ENCODE measurements at regions not wholly inside any gene's neighbourhood (a gene's known extent, or its start where the extent isn't known, plus 50 kb on each side); places are given as distances from the start of the nearest gene placed in this dataset.
"Not testable (repeated sequence)": the region's sequence is repeated elsewhere in the genome, so short reads cannot be mapped to it uniquely, and the experiment has no call there.

DNA sequence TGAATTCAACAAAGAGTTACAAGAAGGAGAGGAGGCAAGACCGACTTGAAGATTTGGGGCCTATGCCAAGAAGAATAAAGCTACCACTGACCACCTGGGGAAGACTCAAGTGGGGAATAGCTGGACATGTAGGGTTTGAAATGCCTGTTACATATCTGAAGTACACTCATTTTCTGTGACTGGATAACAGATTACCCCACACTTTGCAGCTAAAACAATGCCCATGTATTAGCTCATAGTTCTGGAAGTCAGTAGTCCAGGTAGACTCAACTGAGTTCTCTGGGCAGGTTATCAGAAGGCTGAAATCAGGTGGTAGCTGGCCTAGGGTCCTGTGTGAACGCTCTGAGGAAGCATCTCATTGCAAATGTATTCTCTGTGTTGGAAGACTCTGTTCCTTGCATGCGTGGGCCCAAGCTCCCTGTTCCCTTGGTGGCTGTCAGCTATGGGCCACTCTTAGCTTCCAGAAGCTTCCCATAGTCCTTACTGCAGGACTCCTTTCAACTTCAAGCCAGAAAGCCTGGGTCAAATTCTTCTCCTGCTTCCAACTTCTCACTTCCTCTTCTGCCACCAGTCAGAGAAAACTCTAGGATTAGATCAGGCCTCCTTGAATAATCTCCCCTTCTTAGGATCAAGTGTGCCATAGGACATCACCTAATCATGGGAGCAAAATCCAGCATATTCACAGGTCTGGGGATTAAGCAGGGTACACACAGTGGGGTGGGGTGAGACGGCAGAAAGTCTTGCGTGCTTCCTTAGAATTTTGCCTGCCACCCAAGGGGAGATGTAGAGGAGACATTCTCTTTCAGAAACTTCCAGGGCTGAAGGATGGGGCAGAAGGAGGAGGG is 187.8 kb downstream of the SHQ1 start:
- DNase-seq (ENCODE audit: low spot score), result no peak

DNA sequence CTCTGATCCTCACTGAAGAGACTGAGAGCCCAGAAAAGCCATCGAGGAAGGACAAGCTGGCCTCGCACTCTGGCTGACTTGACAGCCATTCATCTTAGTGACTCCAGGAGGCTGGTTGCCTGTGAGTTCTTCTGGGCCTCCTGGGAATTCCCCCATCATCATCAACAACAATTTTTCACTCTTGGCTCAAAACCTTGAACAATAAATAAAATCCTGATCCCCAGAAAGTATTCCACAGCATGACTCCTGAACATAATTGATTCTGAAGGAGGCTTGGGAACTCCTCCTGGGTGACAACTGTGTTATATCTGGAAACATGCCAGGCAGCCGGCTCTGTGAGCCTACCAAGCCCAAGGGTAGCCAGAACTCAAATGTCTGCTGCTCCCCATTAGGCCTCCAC is 188.6 kb downstream of the SHQ1 start:
- DNase-seq (ENCODE audit: low spot score), result no peak

DNA sequence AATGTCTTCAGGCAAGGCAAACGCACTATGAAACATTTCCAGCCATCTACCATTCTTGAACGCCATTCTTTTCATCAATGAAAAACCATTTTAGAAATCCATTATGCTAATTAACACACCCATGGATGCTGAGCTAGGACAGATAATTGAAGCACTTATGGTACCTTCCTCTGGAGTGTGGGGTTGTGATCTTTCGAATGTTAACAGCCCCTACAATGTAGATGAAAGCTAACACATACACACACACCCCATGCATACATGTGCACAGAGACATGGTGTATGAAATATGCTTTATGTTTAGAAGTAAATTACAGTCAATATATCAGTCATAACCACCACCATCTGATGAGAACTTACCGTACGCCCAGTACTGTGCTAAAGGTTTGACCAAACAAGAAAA is 189.1 kb downstream of the SHQ1 start:
- no peak for DNase-seq (ENCODE audit: low spot score)

DNA sequence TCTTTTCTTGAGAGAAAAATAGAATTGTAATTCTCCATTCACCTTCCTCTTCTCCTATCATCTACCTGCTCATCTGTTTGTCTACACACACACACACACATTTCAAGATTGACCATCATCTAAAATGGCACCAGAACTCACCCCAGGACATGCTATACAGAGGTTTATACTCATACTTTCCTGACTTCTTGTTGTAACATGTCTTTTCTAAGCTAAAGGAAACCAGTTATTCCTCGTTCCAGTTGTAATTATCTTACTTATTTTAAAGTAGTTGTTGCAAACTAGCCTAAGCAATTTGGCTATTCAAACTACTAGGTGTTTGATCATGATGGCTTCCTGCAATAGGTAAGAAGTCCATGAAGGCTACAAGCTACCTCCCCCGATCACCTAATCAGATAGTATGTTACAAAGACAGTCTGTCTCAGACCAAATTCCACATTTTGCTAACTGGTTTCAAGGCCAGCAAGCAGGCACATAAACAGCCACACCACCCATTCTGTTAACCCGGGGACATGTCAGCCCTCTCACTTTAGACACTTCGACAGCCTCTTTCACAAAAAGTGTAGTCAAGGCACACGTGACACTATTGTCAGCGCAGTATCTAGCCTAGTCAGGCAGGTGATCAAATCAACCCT is 189.7 kb downstream of the SHQ1 start:
- DNase-seq (ENCODE audit: low spot score), result no peak

DNA sequence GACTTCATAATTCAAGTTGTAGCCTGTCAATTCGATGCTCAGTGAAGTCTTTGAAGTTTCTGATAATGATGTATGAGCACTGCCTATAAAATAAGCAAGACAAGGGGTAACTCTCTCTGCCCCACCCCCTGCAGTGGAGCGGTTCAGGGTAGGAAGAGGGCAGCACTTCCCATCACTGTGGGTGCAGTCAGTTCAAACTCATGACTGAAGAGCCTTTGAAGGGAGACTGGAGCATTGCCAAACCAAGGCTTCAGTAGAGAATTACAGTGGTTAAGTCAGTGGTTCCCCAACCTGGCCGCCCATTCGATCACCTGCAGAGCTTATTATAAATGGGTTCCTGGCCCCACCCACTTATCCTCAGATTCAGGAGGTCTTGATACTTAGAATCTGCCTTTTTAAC is 190.6 kb downstream of the SHQ1 start:
- no peak for DNase-seq (ENCODE audit: low spot score)

DNA sequence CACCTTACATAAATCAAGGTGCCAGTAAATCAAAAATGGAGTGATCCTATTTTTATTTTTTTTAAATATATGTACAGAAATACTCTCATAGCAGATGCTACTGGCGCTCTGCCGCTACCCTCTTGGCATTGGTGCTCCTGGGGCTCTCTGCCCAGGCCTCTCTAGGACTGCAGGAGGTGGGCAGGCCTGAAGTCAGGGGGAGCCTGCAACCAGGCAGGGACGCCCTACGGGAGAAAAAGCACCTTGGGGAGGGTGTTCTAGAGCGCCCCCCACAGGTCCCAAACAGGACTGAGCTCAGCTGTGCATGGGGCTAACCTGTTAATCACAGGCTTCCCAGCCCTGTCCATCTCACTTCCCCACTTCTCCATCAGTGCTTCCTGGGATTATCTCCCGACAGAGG is 192.5 kb downstream of the SHQ1 start:
- no peak for DNase-seq (ENCODE audit: low spot score)

DNA sequence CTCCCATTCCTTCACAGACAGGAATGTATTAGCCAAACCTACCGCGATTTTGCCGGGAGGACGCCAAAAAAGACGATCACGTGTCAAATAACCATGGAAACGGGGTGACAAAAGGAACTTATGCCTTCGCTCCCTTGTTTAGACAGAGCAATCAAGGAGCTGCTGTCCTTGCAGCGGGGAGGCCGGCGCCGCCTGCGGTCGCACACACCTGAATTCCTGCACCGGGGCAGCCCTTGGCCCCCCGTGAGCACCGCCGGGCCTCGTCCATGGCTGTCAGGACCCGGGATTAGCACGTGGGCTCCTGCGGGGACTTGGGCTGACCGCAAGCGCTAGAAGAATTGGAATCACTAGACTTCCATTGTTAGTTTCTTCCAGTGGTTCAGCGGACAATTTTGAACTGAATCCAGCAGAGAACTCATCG is 193.1 kb downstream of the SHQ1 start:
- no peak for DNase-seq (ENCODE audit: low spot score)

DNA sequence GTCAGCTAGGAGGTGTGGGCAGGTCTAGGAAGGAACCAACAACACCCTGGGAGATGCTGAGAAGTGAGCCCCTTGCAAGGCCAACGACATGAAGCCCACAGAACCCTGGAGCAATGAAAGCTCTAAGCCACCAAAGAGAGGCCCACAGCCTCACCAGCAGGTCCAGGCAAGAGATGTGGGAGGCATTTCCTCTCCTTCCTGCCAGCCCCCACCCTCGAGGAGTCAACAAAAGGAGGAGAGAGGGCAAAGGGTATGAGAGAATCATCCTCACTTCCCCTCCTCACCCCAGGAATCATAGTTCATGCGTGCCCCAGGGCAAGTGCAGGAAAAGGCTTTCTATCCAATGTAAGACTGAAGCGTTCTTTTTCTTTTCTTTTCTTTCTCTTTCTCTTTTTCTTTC is 195.8 kb downstream of the SHQ1 start:
- DNase-seq (ENCODE audit: low spot score), result no peak

DNA sequence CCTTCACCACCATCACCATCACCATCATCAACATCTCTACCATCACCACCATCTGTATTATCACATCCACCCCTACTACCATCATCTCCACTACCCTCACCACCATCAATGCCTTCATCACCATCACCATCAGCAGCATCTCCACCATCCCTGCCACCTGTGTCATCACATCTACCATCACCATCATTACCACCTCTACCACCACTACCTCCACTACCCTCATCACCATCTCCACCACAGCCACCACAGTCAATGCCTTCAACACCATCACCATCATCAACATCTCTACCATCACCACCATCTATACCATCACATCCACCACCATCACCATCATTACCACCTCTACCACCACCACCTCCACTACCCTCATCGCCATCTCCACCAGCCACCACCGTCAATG is 196.7 kb downstream of the SHQ1 start:
- DNase-seq (ENCODE audit: low spot score), result no peak

DNA sequence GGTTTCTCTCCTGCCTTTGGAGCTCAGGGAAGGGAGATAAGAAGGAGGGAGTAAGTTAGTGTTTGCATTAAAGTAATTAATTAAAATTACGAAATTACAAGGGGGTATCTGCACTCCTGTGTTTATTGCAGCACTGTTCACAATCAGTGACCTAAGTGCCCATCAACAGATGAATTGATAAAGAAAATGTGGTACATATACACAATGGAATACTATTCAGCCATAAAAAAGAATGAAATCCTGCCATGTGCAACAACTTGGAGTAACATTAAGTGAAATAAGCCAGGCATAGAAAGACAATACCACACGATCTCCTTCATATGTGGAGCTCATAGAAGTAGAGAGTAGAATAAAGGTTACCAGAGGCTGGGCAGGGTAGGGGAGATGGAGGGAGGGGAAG is 202.0 kb downstream of the SHQ1 start:
- DNase-seq (ENCODE audit: low spot score), result no peak

DNA sequence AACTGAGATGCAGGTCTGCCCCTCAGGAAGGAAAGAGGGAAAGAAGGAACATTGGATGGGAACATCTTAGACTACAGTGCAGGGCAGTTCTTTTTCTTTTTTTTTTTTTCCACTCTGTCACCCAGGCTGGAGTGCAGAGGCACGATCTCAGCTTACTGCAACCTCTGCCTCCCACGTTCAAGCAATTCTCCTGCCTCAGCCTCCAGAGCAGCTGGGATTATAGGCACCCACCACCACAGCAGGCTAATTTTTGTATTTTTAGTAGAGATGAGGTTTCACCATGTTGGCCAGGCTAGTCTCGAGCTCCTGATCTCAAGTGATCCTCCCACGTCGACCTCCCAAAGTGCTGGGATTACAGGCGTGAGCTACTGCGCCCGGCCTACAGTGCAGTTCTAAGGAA is 204.6 kb downstream of the SHQ1 start:
- not testable (repeated sequence) for DNase-seq (ENCODE audit: low spot score)

DNA sequence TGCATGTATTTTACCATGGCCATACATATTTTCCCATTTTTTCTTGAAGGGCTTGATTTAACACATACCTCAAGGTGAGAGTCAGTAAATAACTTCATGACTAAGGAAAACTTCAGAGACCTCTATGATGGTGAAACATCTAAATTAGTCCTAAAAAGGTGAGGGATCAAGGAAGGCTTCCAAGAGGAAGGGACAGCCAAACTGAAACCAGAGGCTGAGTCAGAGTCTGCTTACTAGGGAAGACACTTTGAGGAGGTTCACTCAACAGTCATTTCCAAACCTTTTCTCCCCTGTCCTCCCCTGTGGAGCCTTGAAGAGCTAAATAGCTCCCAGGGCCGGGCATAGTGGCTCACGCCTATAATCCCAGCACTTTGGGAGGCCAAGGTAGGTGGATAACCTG is 206.6 kb downstream of the SHQ1 start:
- DNase-seq (ENCODE audit: low spot score), result no peak

DNA sequence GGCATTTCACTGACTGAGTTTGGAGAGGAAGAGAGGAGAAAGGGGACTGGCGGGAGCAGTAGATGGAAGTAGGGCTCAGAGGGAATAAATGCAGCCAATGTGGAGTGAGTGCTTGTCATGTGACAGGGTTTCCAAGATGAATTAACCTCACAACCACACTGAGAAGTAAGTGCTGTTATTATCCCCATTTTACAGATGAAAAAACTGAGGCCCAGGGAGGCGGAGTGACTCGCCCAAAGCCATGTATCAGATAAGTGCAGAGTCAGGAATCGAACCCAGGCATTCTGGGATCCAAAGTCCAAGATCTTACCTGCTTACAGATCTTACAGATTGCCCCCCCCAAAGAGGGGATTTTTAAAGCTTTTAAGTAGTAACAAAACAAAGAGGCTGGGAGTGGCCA is 207.2 kb downstream of the SHQ1 start:
- no peak for DNase-seq (ENCODE audit: low spot score)

DNA sequence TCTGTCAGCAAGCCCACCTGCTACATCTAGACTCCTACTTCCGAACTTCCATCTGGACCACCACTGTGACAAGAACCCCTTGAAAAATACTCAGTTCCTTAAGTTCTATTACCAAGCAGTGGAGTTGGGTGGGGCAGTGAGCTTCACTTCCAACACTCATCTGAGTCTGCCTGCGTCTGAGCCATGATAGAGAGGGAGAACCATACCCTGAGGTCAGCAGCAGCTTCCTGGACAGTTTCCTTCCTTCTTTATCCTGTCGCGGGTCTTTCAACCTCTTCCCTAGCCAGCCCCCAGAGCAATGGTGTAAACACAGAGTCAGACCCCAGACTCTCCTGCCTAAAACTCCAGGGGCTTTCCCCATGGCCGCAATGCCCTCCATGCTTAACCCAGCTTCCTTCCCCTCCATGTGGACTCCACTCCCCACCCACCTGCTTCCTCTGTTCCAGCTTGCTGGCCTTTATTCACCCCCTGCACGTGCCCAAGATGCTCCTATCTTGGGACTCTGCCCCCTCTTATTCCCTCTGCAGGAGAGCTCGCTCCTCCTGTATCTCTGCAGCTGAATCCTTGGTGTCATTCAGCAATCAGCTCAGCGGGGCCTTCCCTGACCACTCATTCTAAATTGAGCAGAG is 211.2 kb downstream of the SHQ1 start:
- DNase-seq (ENCODE audit: low spot score), result no peak

DNA sequence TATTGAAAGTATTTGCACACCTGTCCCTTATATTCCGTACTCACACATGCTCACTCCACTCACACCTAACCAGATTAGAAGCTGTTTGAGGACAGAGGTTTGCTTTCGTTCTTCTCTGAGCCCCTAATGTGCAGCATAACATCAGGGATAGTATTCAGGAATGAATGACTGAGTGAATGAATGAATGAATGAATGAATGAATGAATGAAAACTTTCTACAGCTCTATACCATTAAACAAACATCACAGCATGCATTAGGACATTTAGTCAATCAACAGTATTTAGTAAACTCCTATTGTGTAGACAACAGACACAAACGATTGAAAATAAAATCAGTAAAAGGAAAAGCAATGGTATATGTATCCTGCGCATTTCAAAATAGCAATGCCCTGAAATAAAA is 212.7 kb downstream of the SHQ1 start:
- DNase-seq (ENCODE audit: low spot score), result no peak

DNA sequence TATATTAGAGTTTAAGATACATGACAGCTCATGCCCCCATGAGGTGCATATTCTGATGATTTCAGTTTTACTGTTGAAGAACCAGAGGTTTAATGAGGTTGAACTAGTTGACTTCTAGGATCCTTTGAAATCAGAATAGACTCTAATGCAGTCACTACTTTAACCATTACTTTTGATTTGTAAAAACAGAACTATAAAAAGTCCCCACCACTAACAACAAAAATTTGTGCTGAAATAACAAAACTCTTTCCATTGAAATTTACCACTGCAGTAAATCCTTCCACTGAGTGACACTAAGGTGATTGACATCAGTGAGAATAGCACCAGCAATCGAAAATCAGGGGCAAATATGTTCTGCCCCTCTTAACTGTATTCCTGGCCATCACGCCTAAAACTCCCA is 214.1 kb downstream of the SHQ1 start:
- DNase-seq (ENCODE audit: low spot score), result no peak

DNA sequence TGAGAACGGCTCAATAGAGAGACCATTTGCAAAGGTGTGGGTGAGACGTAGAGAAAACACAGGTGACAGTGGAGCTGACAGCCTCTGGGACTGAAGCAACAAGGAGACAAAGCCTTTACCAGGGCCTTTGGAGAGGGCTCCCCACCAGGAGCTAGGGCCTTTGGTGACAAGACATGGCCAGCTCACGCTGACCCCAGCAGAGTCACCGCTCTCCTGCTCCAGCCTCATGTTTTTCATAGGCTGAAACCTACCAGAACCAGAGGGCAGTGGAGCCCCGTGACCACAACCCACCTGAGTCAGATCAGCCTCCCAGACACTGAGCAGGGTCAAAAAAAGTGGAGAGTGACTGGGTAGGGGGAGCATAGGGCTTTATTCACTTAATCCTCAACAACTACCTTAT is 214.7 kb downstream of the SHQ1 start:
- no peak for DNase-seq (ENCODE audit: low spot score)

DNA sequence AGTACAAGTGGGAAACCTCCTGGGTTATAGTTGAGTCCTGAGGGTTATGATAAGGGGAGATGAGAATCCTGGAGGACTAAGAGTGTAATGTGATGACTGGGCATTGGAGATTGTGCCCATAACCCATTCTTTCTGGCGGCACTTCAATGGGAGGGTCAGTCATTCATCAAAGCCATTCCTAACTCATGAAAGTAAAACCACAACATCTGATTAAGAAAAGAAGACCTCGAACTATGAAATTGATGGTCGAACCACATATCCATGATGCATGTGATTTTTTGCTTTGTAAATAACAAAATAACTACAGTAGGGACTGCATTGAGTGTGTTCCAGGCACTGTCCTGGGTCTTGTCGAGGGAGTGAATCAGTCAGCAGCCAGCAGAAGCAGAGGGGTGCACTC is 215.1 kb downstream of the SHQ1 start:
- no peak for DNase-seq (ENCODE audit: low spot score)

DNA sequence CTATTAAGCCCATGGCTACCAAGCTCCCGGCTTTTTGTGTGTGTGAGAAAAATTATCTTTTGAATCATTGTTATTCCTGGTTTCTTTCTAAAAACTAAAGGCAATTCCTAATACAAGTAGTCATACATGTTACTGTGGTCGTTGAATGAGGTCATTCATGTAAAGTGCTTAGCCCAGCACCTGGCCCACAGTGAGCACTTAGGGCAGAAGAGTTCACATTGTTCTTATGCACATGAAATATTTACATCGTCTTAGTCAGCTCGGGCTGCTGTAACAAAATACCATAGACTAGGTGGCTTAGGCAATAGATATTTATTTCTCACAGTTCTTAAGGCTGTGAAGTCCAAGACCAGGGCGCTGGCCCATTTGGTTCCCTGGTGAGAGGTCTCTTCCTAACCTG is 216.1 kb downstream of the SHQ1 start:
- no peak for DNase-seq (ENCODE audit: low spot score)

DNA sequence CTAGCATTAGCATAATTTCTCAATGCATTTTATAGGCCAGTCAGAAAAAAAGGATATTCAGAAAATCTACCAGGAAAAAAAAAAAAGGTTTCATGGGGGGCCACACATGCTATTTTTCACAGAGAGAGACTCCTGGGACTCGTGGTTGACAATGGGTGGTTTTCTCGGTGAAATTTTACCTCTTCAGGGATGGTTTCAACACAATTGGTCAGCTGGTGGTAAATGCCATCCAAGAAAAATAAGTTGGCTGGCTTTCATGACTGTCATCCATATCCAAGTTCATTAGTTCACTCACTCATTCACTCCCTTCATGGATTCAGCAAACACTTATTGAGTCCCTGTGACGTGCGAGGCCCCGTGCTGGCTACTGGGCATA is 217.3 kb downstream of the SHQ1 start:
- no peak for DNase-seq (ENCODE audit: low spot score)

DNA sequence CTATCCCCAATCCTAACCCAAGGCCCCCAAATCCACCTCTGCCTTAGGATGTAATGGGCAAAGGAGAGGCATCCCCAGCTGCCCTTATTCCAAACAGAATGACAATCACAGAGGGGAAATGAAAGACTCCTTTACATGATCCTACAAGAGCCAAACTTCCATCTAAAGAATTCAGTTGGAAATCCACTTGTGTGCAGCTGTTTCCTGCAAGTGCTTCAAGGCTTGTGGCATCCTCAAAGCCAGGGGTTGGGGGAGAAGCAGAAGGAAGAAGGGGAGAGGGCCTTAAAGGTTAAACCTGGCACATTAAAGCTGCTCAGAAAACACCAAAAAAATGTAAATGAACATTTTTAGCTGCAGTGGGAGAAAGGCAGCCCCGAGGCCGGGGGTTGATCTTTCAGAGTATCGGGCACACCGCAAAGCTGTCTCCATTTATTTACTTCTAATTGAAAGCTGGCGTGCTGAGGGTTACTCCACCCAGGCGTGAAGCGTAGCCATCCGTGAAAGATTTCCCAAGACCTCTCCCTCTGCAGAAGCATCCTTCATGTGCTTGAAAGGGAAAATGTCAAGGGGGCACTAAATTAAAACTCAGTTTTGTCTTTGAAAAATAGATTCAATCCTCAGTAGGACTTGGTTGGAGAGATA is 217.8 kb downstream of the SHQ1 start:
- no peak for DNase-seq (ENCODE audit: low spot score)

DNA sequence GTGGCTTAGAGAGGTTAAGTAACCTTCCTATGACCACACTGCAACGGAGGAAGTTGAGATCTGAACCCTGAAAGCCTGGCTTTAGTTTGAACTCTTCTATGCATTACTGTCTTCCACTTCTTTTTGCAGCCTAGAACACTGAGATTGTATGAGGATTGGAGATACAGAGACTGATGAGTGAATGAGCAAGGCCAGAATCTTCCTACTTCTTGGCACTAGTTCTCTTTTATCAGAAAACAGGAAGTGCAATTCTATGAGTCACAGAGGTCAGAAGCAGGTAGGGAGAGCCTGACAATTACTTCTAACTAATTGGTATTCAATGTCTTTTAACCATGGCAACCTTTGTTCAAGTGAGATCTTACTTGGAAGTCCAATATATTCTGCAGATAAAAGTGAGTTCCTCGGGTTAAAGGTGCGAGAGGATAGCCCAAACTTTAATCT is 219.0 kb downstream of the SHQ1 start:
- no peak for DNase-seq (ENCODE audit: low spot score)

DNA sequence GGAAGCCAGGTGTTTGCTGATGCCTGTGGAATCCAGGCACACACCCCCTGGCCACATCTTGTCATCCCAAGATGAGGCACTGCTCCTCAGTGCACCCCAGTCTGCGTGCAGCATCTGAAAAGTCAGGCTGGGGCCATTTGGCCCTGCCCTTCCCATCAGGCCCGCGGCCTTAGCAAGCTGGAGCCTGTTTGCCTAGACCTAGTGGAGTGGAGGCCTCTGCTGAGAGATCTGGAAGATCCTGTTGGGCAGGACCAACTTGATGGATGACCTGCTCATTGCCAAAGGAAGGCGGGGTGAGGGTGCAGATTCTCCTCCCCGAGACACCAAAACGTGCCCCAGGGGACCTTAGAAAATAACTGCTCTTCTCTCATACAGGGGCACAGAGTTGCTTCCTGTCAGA is 220.2 kb downstream of the SHQ1 start:
- no peak for DNase-seq (ENCODE audit: low spot score)

All from D341Med (cell line).